GM23338 (cell line): ENCODE measurements at regions not wholly inside any gene's neighbourhood (a gene's known extent, or its start where the extent isn't known, plus 50 kb on each side); places are given as distances from the start of the nearest gene placed in this dataset.

Experiments used
- ATAC-seq: fragments of 200-7000 bp; cut with Tn5 transposase; 3 replicates; pipeline ENCODE4 v1.9.1; 2020
- DNase-seq: peaks from one replicate; pipeline ENCODE4 v3.0.0-alpha.2; 2015; ENCODE audit warnings: low spot score
- H2AFZ ChIP-seq: fragments of 200-600 bp; sonication (generic); 2 replicates; pipeline ENCODE4 v1.8.0; 2016; ENCODE audit warnings: antibody characterized with exemption, mild to moderate bottlenecking, moderate library complexity
- H3F3A ChIP-seq: fragments of 200-600 bp; sonication (generic); replicated peaks from 2 replicates; pipeline ENCODE4 v1.8.0; 2017; ENCODE audit warnings: antibody characterized with exemption, mixed run types, low read depth
- H3K27ac ChIP-seq: fragments of 200-600 bp; sonication (generic); 2 replicates; pipeline ENCODE4 v1.6.1; 2016; ENCODE audit warnings: low read depth
- H3K27me3 ChIP-seq: fragments of 200-600 bp; sonication (generic); 2 replicates; pipeline ENCODE4 v1.8.0; 2016; ENCODE audit warnings: mild to moderate bottlenecking, mixed run types, moderate library complexity; ENCODE audit not compliant: insufficient read depth
- H3K36me3 ChIP-seq: fragments of 200-600 bp; sonication (generic); 2 replicates; pipeline ENCODE4 v1.8.0; 2016; ENCODE audit warnings: mild to moderate bottlenecking; ENCODE audit not compliant: insufficient read depth
- H3K4me1 ChIP-seq: fragments of 200-600 bp; sonication (generic); 2 replicates; pipeline ENCODE4 v1.8.0; 2016; ENCODE audit warnings: mild to moderate bottlenecking, moderate library complexity; ENCODE audit not compliant: insufficient read depth
- H3K4me2 ChIP-seq: fragments of 200-600 bp; sonication (generic); 2 replicates; pipeline ENCODE4 v1.7.1; 2017; ENCODE audit warnings: mixed run types
- H3K4me3 ChIP-seq: fragments of 200-600 bp; sonication (generic); 2 replicates; pipeline ENCODE4 v1.6.1; 2016; ENCODE audit warnings: mixed run types
- H3K79me2 ChIP-seq: fragments of 200-600 bp; sonication (generic); replicated peaks from 2 replicates; pipeline ENCODE4 v1.8.0; 2017; ENCODE audit warnings: mild to moderate bottlenecking; ENCODE audit not compliant: insufficient read depth
- H3K9me2 ChIP-seq: fragments of 200-600 bp; sonication (generic); 2 replicates; pipeline ENCODE4 v1.8.0; 2017; ENCODE audit not compliant: insufficient read depth
- H4K20me1 ChIP-seq: fragments of 200-600 bp; sonication (generic); replicated peaks from 2 replicates; pipeline ENCODE4 v1.8.0; 2017; ENCODE audit warnings: mild to moderate bottlenecking; ENCODE audit not compliant: insufficient read depth
- H3K27ac Mint-ChIP-seq: 2 replicates; pipeline ENCODE4 v1.8.0; 2020; ENCODE audit warnings: inconsistent platforms, mild to moderate bottlenecking, moderate library complexity, mixed read lengths
- H3K27me3 Mint-ChIP-seq: 3 replicates; pipeline ENCODE4 v1.8.0; 2022; ENCODE audit warnings: low read depth, mild to moderate bottlenecking, moderate library complexity, mixed read lengths, inconsistent platforms; ENCODE audit not compliant: insufficient read depth, poor library complexity
- H3K36me3 Mint-ChIP-seq: 3 replicates; pipeline ENCODE4 v1.8.0; 2021; ENCODE audit warnings: low read depth, mild to moderate bottlenecking, inconsistent platforms, moderate library complexity, mixed read lengths
- H3K4me1 Mint-ChIP-seq: 3 replicates; pipeline ENCODE4 v1.8.0; 2020; ENCODE audit warnings: mild to moderate bottlenecking, inconsistent platforms, mixed read lengths
- H3K4me3 Mint-ChIP-seq: 3 replicates; pipeline ENCODE4 v1.8.0; 2021; ENCODE audit warnings: moderate library complexity, mild to moderate bottlenecking, inconsistent platforms, mixed read lengths
- H3K9me3 Mint-ChIP-seq: 3 replicates; pipeline ENCODE4 v1.8.0; 2020; ENCODE audit warnings: moderate library complexity, mild to moderate bottlenecking, inconsistent platforms, mixed read lengths
- EZH2phosphoT487 ChIP-seq: fragments of 200-600 bp; sonication (generic); IDR thresholded peaks from one replicate; pipeline ENCODE4 v1.8.1; 2018; ENCODE audit warnings: antibody characterized with exemption; ENCODE audit not compliant: unreplicated experiment
- STAT1 ChIP-seq: IDR thresholded peaks from one replicate; pipeline ENCODE4 v1.6.1; 2016; ENCODE audit warnings: antibody characterized with exemption; ENCODE audit not compliant: unreplicated experiment
- ZNF114 ChIP-seq: fragments of 250-450 bp; sonication (Bioruptor Pico); IDR thresholded peaks from 2 replicates; pipeline ENCODE4 v1.5.0; 2020; ENCODE audit warnings: mild to moderate bottlenecking, moderate library complexity
- TF ChIP-seq, protein P1 (sequence below): IDR thresholded peaks from 2 replicates; pipeline ENCODE4 v1.6.1; 2016; ENCODE audit warnings: antibody characterized with exemption
- TF ChIP-seq, protein P2 (sequence below), 2 experiments: fragments of 200-600 bp in 1 of 2; sonication (generic) in 1 of 2; conservative IDR thresholded peaks; 2 replicates each; pipeline versions ENCODE4 v1.5.1 to v1.6.1; 2016 to 2017; ENCODE audit warnings: antibody characterized with exemption in 2 of 2, low read depth in 2 of 2, mild to moderate bottlenecking in 2 of 2, moderate library complexity in 1 of 2
- TF ChIP-seq, protein P3 (sequence below): IDR thresholded peaks from one replicate; pipeline ENCODE4 v1.6.1; 2018; ENCODE audit warnings: antibody characterized with exemption; ENCODE audit not compliant: unreplicated experiment
- TF ChIP-seq, protein P4 (sequence below): fragments of 250-450 bp; sonication (Bioruptor Pico); IDR thresholded peaks from 2 replicates; pipeline ENCODE4 v1.5.0; 2020; ENCODE audit warnings: mild to moderate bottlenecking, moderate library complexity

DNA sequence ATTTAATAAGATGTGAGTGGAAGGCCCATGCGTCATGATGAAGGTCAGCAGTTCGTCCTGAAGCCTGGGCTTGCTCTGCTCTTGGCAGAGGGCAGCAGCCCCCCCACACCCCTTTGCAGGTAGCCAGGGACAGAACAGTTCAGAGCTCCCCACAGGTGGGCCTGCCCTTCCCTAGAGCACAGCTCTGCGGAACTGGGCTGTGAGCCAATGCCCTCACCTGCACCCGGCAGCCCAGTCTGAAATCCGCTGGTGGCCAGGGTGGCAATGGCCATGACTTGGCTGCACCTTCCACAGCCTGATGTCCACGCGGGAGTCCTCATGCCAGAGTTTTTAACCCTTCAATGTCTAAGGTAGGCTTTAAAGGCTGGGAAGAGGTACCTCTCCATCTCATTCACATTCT is 136.7 kb downstream of the ACKR3 start:
- H3K9me3 Mint-ChIP-seq, result no peaks in the 10 kb centered on the region
- H3K27ac Mint-ChIP-seq, result no peak overlapping the region
- H3K36me3 ChIP-seq, result no peaks in the 10 kb centered on the region
- no peaks in the 10 kb centered on the region for H3K4me1 ChIP-seq
- no peak overlapping the region for H3K4me3 ChIP-seq
- H3K9me2 ChIP-seq, result no peaks in the 10 kb centered on the region
- H3K4me1 Mint-ChIP-seq, result peaks cover 3% of the 10 kb centered on the region; the same call in 1 of the 3 replicates
- H4K20me1 ChIP-seq, result no peaks in the 10 kb centered on the region
- DNase-seq (no peak), ATAC-seq (no peak)
- TF ChIP-seq ZNF114 (CRISPR knock-in tag) (no peak), STAT1 (no peak), EZH2phosphoT487 (no peak)
- TF ChIP-seq, protein P1, sequence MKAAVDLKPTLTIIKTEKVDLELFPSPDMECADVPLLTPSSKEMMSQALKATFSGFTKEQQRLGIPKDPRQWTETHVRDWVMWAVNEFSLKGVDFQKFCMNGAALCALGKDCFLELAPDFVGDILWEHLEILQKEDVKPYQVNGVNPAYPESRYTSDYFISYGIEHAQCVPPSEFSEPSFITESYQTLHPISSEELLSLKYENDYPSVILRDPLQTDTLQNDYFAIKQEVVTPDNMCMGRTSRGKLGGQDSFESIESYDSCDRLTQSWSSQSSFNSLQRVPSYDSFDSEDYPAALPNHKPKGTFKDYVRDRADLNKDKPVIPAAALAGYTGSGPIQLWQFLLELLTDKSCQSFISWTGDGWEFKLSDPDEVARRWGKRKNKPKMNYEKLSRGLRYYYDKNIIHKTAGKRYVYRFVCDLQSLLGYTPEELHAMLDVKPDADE, result no peak
- TF ChIP-seq, protein P2, sequence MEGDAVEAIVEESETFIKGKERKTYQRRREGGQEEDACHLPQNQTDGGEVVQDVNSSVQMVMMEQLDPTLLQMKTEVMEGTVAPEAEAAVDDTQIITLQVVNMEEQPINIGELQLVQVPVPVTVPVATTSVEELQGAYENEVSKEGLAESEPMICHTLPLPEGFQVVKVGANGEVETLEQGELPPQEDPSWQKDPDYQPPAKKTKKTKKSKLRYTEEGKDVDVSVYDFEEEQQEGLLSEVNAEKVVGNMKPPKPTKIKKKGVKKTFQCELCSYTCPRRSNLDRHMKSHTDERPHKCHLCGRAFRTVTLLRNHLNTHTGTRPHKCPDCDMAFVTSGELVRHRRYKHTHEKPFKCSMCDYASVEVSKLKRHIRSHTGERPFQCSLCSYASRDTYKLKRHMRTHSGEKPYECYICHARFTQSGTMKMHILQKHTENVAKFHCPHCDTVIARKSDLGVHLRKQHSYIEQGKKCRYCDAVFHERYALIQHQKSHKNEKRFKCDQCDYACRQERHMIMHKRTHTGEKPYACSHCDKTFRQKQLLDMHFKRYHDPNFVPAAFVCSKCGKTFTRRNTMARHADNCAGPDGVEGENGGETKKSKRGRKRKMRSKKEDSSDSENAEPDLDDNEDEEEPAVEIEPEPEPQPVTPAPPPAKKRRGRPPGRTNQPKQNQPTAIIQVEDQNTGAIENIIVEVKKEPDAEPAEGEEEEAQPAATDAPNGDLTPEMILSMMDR (conservative IDR thresholded peaks at IDR 0.05; ENCODE audit: low read depth in 2 of 2), result no peak
- TF ChIP-seq, protein P3, sequence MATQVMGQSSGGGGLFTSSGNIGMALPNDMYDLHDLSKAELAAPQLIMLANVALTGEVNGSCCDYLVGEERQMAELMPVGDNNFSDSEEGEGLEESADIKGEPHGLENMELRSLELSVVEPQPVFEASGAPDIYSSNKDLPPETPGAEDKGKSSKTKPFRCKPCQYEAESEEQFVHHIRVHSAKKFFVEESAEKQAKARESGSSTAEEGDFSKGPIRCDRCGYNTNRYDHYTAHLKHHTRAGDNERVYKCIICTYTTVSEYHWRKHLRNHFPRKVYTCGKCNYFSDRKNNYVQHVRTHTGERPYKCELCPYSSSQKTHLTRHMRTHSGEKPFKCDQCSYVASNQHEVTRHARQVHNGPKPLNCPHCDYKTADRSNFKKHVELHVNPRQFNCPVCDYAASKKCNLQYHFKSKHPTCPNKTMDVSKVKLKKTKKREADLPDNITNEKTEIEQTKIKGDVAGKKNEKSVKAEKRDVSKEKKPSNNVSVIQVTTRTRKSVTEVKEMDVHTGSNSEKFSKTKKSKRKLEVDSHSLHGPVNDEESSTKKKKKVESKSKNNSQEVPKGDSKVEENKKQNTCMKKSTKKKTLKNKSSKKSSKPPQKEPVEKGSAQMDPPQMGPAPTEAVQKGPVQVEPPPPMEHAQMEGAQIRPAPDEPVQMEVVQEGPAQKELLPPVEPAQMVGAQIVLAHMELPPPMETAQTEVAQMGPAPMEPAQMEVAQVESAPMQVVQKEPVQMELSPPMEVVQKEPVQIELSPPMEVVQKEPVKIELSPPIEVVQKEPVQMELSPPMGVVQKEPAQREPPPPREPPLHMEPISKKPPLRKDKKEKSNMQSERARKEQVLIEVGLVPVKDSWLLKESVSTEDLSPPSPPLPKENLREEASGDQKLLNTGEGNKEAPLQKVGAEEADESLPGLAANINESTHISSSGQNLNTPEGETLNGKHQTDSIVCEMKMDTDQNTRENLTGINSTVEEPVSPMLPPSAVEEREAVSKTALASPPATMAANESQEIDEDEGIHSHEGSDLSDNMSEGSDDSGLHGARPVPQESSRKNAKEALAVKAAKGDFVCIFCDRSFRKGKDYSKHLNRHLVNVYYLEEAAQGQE, result no peak
- TF ChIP-seq, protein P4, sequence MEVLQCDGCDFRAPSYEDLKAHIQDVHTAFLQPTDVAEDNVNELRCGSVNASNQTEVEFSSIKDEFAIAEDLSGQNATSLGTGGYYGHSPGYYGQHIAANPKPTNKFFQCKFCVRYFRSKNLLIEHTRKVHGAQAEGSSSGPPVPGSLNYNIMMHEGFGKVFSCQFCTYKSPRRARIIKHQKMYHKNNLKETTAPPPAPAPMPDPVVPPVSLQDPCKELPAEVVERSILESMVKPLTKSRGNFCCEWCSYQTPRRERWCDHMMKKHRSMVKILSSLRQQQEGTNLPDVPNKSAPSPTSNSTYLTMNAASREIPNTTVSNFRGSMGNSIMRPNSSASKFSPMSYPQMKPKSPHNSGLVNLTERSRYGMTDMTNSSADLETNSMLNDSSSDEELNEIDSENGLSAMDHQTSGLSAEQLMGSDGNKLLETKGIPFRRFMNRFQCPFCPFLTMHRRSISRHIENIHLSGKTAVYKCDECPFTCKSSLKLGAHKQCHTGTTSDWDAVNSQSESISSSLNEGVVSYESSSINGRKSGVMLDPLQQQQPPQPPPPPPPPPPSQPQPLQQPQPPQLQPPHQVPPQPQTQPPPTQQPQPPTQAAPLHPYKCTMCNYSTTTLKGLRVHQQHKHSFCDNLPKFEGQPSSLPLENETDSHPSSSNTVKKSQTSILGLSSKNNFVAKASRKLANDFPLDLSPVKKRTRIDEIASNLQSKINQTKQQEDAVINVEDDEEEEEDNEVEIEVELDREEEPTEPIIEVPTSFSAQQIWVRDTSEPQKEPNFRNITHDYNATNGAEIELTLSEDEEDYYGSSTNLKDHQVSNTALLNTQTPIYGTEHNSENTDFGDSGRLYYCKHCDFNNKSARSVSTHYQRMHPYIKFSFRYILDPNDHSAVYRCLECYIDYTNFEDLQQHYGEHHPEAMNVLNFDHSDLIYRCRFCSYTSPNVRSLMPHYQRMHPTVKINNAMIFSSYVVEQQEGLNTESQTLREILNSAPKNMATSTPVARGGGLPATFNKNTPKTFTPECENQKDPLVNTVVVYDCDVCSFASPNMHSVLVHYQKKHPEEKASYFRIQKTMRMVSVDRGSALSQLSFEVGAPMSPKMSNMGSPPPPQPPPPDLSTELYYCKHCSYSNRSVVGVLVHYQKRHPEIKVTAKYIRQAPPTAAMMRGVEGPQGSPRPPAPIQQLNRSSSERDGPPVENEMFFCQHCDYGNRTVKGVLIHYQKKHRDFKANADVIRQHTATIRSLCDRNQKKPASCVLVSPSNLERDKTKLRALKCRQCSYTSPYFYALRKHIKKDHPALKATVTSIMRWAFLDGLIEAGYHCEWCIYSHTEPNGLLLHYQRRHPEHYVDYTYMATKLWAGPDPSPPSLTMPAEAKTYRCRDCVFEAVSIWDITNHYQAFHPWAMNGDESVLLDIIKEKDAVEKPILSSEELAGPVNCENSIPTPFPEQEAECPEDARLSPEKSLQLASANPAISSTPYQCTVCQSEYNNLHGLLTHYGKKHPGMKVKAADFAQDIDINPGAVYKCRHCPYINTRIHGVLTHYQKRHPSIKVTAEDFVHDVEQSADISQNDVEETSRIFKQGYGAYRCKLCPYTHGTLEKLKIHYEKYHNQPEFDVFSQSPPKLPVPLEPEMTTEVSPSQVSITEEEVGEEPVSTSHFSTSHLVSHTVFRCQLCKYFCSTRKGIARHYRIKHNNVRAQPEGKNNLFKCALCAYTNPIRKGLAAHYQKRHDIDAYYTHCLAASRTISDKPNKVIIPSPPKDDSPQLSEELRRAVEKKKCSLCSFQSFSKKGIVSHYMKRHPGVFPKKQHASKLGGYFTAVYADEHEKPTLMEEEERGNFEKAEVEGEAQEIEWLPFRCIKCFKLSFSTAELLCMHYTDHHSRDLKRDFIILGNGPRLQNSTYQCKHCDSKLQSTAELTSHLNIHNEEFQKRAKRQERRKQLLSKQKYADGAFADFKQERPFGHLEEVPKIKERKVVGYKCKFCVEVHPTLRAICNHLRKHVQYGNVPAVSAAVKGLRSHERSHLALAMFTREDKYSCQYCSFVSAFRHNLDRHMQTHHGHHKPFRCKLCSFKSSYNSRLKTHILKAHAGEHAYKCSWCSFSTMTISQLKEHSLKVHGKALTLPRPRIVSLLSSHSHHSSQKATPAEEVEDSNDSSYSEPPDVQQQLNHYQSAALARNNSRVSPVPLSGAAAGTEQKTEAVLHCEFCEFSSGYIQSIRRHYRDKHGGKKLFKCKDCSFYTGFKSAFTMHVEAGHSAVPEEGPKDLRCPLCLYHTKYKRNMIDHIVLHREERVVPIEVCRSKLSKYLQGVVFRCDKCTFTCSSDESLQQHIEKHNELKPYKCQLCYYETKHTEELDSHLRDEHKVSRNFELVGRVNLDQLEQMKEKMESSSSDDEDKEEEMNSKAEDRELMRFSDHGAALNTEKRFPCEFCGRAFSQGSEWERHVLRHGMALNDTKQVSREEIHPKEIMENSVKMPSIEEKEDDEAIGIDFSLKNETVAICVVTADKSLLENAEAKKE (CRISPR knock-in tag), result no peak
- H3K4me3 Mint-ChIP-seq, result no peak overlapping the region
- H3F3A ChIP-seq, result no peaks in the 10 kb centered on the region
- no peaks in the 10 kb centered on the region for H3K27me3 ChIP-seq
- no peak overlapping the region for H3K27ac ChIP-seq
- H2AFZ ChIP-seq, result no peak overlapping the region
- H3K79me2 ChIP-seq, result no peaks in the 10 kb centered on the region
- H3K4me2 ChIP-seq, result no peak overlapping the region
- H3K36me3 Mint-ChIP-seq, result no peaks in the 10 kb centered on the region
- H3K27me3 Mint-ChIP-seq, result peaks cover 5% of the 10 kb centered on the region
